GM12864 (cell line): ENCODE measurements at regions not wholly inside any gene's neighbourhood (a gene's known extent, or its start where the extent isn't known, plus 50 kb on each side); places are given as distances from the start of the nearest gene placed in this dataset.

Experiments used
- DNase-seq: peaks from one replicate; pipeline ENCODE4 v3.0.0-alpha.2; 2011; ENCODE audit warnings: low read depth
- H3K4me3 ChIP-seq: 2 replicates; pipeline ENCODE4 v1.5.1; 2011; ENCODE audit warnings: mild to moderate bottlenecking, low read depth, low read length, control low read depth
- TF ChIP-seq, protein P1 (sequence below): IDR thresholded peaks from 2 replicates; pipeline ENCODE4 v1.5.1; 2011; ENCODE audit warnings: low read depth, mild to moderate bottlenecking, moderate library complexity, low read length, control low read depth, inconsistent platforms; ENCODE audit errors: missing control alignments

GRCh38 chr15:96750361-96750760 lies 419.9 kb downstream of the NR2F2 start:
- TF ChIP-seq, protein P1, sequence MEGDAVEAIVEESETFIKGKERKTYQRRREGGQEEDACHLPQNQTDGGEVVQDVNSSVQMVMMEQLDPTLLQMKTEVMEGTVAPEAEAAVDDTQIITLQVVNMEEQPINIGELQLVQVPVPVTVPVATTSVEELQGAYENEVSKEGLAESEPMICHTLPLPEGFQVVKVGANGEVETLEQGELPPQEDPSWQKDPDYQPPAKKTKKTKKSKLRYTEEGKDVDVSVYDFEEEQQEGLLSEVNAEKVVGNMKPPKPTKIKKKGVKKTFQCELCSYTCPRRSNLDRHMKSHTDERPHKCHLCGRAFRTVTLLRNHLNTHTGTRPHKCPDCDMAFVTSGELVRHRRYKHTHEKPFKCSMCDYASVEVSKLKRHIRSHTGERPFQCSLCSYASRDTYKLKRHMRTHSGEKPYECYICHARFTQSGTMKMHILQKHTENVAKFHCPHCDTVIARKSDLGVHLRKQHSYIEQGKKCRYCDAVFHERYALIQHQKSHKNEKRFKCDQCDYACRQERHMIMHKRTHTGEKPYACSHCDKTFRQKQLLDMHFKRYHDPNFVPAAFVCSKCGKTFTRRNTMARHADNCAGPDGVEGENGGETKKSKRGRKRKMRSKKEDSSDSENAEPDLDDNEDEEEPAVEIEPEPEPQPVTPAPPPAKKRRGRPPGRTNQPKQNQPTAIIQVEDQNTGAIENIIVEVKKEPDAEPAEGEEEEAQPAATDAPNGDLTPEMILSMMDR = no peak

DNA sequence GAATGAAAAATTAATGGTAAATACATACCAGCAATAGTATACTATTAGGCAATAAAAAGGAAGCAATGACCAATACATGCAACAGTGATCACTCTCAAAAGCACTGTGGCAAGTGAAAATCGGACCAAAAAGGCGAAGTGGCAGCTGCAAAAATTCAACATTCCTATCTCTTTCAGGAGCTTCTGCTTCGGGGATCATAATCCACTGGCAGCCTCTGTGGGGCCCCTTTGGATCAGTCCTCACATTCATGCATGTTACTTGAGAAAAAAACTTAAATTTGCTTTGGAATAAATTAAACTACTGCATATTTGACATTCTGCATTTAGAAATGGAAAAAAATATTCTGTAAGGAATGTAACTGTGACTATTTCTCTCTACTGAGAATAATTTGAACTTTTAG lies 425.6 kb downstream of the NR2F2 start:
- DNase-seq = no peak
- TF ChIP-seq, protein P1 = no peak
- no peak overlapping the region for H3K4me3 ChIP-seq

More at GRCh38 chr15:96750361-96750760, 419.9 kb downstream of the NR2F2 start:
- no peak for DNase-seq
- H3K4me3 ChIP-seq = no peak overlapping the region

GRCh38 chr15:96756656-96757055 lies 426.2 kb downstream of the NR2F2 start:
- TF ChIP-seq, protein P1 = no peak
- DNase-seq = no peak
- H3K4me3 ChIP-seq = no peak overlapping the region

DNA sequence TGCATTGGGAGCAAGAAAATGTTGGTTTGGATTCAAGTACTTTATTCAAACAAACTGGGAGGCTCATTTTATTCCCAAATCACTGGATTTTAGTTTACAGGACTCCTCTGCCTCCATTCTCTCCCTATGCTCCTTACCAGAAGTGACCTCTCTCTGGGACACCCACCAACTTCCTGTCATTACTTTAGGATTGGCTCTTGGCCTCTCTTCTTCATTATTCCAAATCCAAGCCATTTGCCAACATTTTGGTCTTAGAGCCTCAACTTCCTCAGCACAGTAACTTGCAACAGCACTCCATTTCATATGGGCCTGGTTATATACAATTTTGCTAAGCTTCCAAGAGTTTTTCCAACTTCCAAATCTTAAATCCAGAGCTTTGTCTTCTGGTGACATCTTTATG lies 432.1 kb downstream of the NR2F2 start:
- H3K4me3 ChIP-seq = no peak overlapping the region
- TF ChIP-seq, protein P1 = no peak
- no peak for DNase-seq

GRCh38 chr15:96764501-96764900 lies 434.0 kb downstream of the NR2F2 start:
- TF ChIP-seq, protein P1 = no peak
- no peak for DNase-seq
- H3K4me3 ChIP-seq = no peak overlapping the region

GRCh38 chr15:96764946-96765345 lies 434.4 kb downstream of the NR2F2 start:
- TF ChIP-seq, protein P1 = no peak
- no peak overlapping the region for H3K4me3 ChIP-seq
- no peak for DNase-seq

DNA sequence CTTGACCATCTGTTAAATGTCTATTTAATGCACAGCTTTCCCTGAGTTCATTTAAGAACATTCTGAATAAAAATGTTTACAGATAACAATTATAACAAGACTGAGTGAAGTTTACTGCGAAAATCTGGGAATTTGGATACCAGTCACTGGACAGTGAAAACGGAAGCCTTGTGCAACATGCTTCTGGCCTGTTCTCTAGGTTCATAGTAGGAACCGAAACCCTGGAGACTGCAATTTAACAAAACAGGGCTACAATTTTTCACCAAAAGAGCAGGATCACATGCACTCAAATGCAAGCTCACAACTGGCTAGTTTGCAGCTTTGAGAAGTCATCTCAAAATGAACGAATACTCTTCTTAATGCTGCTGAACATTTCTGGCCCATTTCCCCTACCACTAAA lies 435.9 kb downstream of the NR2F2 start:
- H3K4me3 ChIP-seq = no peak overlapping the region
- DNase-seq = no peak
- TF ChIP-seq, protein P1 = no peak
